Tibial nerve (tissue), 3 donors: ENCODE measurements at regions not wholly inside any gene's neighbourhood (a gene's known extent, or its start where the extent isn't known, plus 50 kb on each side); places are given as distances from the start of the nearest gene placed in this dataset.

Experiments
- POLR2A ChIP-seq, 2 donors: fragments of 450-650 bp; IDR thresholded peaks; one replicate each; pipeline ENCODE4 v1.6.1; 2017; ENCODE audit warnings: antibody characterized with exemption in 2 of 2, mild to moderate bottlenecking in 2 of 2, moderate library complexity in 2 of 2
- TF ChIP-seq, protein P1 (sequence below), 5 experiments: fragments of 200-600 bp in 3 of 5; fragments of 450-650 bp in 2 of 5; sonication (generic) in 3 of 5; IDR thresholded peaks; one replicate each; pipeline ENCODE4 v1.5.1; 2016 to 2019; ENCODE audit warnings: antibody characterized with exemption in 5 of 5, mild to moderate bottlenecking in 3 of 5, moderate library complexity in 2 of 5

DNA sequence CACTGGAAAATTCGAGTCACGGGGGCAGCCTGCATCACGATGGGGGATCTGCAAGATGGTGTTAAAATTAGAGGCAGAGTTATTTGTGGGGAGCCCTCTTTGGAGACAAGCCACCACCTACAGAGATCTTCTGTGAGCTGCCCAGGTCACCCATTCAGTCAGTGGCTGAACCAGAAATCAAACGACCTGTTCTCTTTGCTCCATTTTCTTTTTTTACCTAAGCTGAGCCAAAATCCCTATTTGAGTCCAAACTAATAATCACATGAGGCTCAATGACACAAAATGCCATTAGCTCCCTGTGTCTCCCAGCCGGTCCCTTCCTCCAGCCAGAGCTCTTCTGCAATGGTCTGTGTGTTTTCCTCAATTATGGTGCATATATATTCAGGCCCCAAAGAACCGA is 394.2 kb downstream of the AGTPBP1 start:
- TF ChIP-seq POLR2A (IDR thresholded peaks at IDR 0.05): no peak
- TF ChIP-seq, protein P1, sequence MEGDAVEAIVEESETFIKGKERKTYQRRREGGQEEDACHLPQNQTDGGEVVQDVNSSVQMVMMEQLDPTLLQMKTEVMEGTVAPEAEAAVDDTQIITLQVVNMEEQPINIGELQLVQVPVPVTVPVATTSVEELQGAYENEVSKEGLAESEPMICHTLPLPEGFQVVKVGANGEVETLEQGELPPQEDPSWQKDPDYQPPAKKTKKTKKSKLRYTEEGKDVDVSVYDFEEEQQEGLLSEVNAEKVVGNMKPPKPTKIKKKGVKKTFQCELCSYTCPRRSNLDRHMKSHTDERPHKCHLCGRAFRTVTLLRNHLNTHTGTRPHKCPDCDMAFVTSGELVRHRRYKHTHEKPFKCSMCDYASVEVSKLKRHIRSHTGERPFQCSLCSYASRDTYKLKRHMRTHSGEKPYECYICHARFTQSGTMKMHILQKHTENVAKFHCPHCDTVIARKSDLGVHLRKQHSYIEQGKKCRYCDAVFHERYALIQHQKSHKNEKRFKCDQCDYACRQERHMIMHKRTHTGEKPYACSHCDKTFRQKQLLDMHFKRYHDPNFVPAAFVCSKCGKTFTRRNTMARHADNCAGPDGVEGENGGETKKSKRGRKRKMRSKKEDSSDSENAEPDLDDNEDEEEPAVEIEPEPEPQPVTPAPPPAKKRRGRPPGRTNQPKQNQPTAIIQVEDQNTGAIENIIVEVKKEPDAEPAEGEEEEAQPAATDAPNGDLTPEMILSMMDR (IDR thresholded peaks at IDR 0.05): no peak
